Ramos (cell line): ENCODE measurements at regions not wholly inside any gene's neighbourhood (a gene's known extent, or its start where the extent isn't known, plus 50 kb on each side); places are given as distances from the start of the nearest gene placed in this dataset.

ENCODE experiments used
- in situ Hi-C: fragments of 300-500 bp; cut with MboI; formaldehyde crosslinking; loops from one replicate; pipeline ENCODE4 v1.14.3; 2022; ENCODE audit warnings: low sequenced_read_pairs; ENCODE audit not compliant: unreplicated experiment

GRCh38 chr2:17095340-17095739 is 422.9 kb downstream of the RAD51AP2 start:
- in situ Hi-C loops, result no loop called here

GRCh38 chr2:17093712-17094111 is 424.5 kb downstream of the RAD51AP2 start:
- in situ Hi-C loops, result no loop called here

- in situ Hi-C loops, result no loop called here
Measured at GRCh38 chr2:17086990-17087389, 421.4 kb upstream of the CYRIA start.

- in situ Hi-C loops, result no loop called here
Measured at GRCh38 chr2:17085546-17086202, 420.0 kb upstream of the CYRIA start.

- in situ Hi-C loops, result no loop called here
Measured at GRCh38 chr2:17084877-17085276, 419.2 kb upstream of the CYRIA start.

- in situ Hi-C loops, result no loop called here
Measured at GRCh38 chr2:17083902-17084301, 418.3 kb upstream of the CYRIA start.

- in situ Hi-C loops, result no loop called here
Measured at GRCh38 chr2:17079262-17079661, 413.6 kb upstream of the CYRIA start.

- in situ Hi-C loops, result no loop called here
Measured at GRCh38 chr2:17076533-17076932, 410.9 kb upstream of the CYRIA start.

GRCh38 chr2:17070711-17071110 is 405.1 kb upstream of the CYRIA start:
- in situ Hi-C loops, result no loop called here

GRCh38 chr2:17069564-17069963 is 403.9 kb upstream of the CYRIA start:
- in situ Hi-C loops, result no loop called here

GRCh38 chr2:17068021-17068420 is 402.4 kb upstream of the CYRIA start:
- in situ Hi-C loops, result no loop called here

GRCh38 chr2:17065536-17065935 is 399.9 kb upstream of the CYRIA start:
- in situ Hi-C loops, result no loop called here

GRCh38 chr2:17061028-17061427 is 395.4 kb upstream of the CYRIA start:
- in situ Hi-C loops, result no loop called here

- in situ Hi-C loops, result no loop called here
Measured at GRCh38 chr2:17059458-17059857, 393.8 kb upstream of the CYRIA start.

GRCh38 chr2:17058772-17059402 is 393.3 kb upstream of the CYRIA start:
- in situ Hi-C loops, result no loop called here

GRCh38 chr2:17057109-17058017 is 391.7 kb upstream of the CYRIA start:
- in situ Hi-C loops, result no loop called here

GRCh38 chr2:17056236-17056635 is 390.6 kb upstream of the CYRIA start:
- in situ Hi-C loops, result no loop called here

GRCh38 chr2:17052001-17052400 is 386.4 kb upstream of the CYRIA start:
- in situ Hi-C loops, result no loop called here

GRCh38 chr2:17051538-17051937 is 385.9 kb upstream of the CYRIA start:
- in situ Hi-C loops, result no loop called here

- in situ Hi-C loops, result no loop called here
Measured at GRCh38 chr2:17043173-17043572, 377.5 kb upstream of the CYRIA start.

GRCh38 chr2:17036361-17036760 is 370.7 kb upstream of the CYRIA start:
- in situ Hi-C loops, result no loop called here
